ENCODE measurements at regions not wholly inside any gene's neighbourhood (a gene's known extent, or its start where the extent isn't known, plus 50 kb on each side); places are given as distances from the start of the nearest gene placed in this dataset.

DNA sequence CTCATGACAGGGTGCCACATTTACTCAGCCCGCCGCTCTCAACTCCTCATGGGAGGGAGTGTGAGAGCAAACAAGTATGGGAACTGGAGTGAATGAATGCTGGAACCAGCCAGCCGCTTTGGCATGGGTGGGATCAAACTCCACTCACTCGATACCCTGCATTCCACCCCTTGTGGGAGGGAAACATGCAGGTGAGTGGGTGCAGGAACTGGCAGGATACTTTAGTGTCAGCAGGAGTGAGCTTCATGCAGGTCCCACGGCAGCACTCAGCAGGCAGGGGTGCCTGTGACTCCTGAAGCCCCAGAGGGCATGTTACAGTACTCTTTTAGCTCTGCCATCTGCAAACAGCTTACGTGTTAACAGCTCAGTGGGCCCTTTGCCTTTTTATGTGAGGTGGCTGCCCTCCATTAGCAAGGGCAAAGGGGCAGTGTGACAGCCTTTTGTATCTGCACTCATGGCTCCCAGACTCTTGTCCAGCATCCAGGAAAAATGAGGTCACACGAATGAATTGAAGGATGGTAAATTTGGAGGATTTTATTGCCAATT is 433.2 kb upstream of the NMUR2 start:
- H3K4me1 Mint-ChIP-seq, result no peaks in the 10 kb centered on the region
- H3K27ac Mint-ChIP-seq, result no peak overlapping the region
- no peaks in the 10 kb centered on the region for H3K36me3 Mint-ChIP-seq (ENCODE audit: low read depth)
- H3K4me3 Mint-ChIP-seq, result no peak overlapping the region
- no peaks in the 10 kb centered on the region for H3K9me3 Mint-ChIP-seq
- TF ChIP-seq, protein P1, sequence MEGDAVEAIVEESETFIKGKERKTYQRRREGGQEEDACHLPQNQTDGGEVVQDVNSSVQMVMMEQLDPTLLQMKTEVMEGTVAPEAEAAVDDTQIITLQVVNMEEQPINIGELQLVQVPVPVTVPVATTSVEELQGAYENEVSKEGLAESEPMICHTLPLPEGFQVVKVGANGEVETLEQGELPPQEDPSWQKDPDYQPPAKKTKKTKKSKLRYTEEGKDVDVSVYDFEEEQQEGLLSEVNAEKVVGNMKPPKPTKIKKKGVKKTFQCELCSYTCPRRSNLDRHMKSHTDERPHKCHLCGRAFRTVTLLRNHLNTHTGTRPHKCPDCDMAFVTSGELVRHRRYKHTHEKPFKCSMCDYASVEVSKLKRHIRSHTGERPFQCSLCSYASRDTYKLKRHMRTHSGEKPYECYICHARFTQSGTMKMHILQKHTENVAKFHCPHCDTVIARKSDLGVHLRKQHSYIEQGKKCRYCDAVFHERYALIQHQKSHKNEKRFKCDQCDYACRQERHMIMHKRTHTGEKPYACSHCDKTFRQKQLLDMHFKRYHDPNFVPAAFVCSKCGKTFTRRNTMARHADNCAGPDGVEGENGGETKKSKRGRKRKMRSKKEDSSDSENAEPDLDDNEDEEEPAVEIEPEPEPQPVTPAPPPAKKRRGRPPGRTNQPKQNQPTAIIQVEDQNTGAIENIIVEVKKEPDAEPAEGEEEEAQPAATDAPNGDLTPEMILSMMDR (IDR thresholded peaks at IDR 0.05; ENCODE audit: unreplicated experiment in 3 of 3), result no peak
- H3K27me3 Mint-ChIP-seq (ENCODE audit: low read depth), result no peaks in the 10 kb centered on the region

- Mint-ChIP-seq H3K36me3 (ENCODE audit: low read depth) (no peaks in the 10 kb centered on the region), H3K27ac (no peak overlapping the region), H3K9me3 (no peaks in the 10 kb centered on the region), H3K4me3 (no peak overlapping the region), H3K4me1 (no peaks in the 10 kb centered on the region), H3K27me3 (ENCODE audit: low read depth) (no peaks in the 10 kb centered on the region)
- TF ChIP-seq, protein P1 (IDR thresholded peaks at IDR 0.05; ENCODE audit: unreplicated experiment in 3 of 3), result no peak
Measured at GRCh38 chr5:152844713-152845112, 439.6 kb upstream of the NMUR2 start.

GRCh38 chr5:152853361-152853760 is 448.3 kb upstream of the NMUR2 start:
- H3K9me3 Mint-ChIP-seq, result no peaks in the 10 kb centered on the region
- no peaks in the 10 kb centered on the region for H3K27me3 Mint-ChIP-seq (ENCODE audit: low read depth)
- no peak overlapping the region for H3K4me3 Mint-ChIP-seq
- no peaks in the 10 kb centered on the region for H3K36me3 Mint-ChIP-seq (ENCODE audit: low read depth)
- TF ChIP-seq, protein P1 (IDR thresholded peaks at IDR 0.05; ENCODE audit: unreplicated experiment in 3 of 3), result no peak
- H3K27ac Mint-ChIP-seq, result no peak overlapping the region
- no peaks in the 10 kb centered on the region for H3K4me1 Mint-ChIP-seq

- TF ChIP-seq, protein P1 (IDR thresholded peaks at IDR 0.05; ENCODE audit: unreplicated experiment in 3 of 3), result no peak
- Mint-ChIP-seq H3K4me1 (no peaks in the 10 kb centered on the region), H3K27ac (no peak overlapping the region), H3K27me3 (ENCODE audit: low read depth) (no peaks in the 10 kb centered on the region), H3K9me3 (no peaks in the 10 kb centered on the region), H3K4me3 (no peak overlapping the region), H3K36me3 (ENCODE audit: low read depth) (no peaks in the 10 kb centered on the region)
Measured at GRCh38 chr5:152855441-152855840, 450.4 kb upstream of the NMUR2 start.

GRCh38 chr5:152861231-152861630 is 456.2 kb upstream of the NMUR2 start:
- peaks cover 9% of the 10 kb centered on the region for H3K4me1 Mint-ChIP-seq

GRCh38 chr5:152864447-152864846 is 459.4 kb upstream of the NMUR2 start:
- peaks cover 9% of the 10 kb centered on the region for H3K4me1 Mint-ChIP-seq
- no peaks in the 10 kb centered on the region for H3K9me3 Mint-ChIP-seq
- TF ChIP-seq, protein P1 (IDR thresholded peaks at IDR 0.05; ENCODE audit: unreplicated experiment in 3 of 3), result no peak
- no peaks in the 10 kb centered on the region for H3K27me3 Mint-ChIP-seq (ENCODE audit: low read depth)
- H3K4me3 Mint-ChIP-seq, result peak overlapping the region in 1 of 3 experiments; percentile 9
- H3K27ac Mint-ChIP-seq, result no peak overlapping the region
- no peaks in the 10 kb centered on the region for H3K36me3 Mint-ChIP-seq (ENCODE audit: low read depth)

More at GRCh38 chr5:152861231-152861630, 456.2 kb upstream of the NMUR2 start:
- Mint-ChIP-seq H3K4me3 (no peak overlapping the region), H3K27me3 (ENCODE audit: low read depth) (no peaks in the 10 kb centered on the region), H3K27ac (no peak overlapping the region), H3K9me3 (no peaks in the 10 kb centered on the region), H3K36me3 (ENCODE audit: low read depth) (no peaks in the 10 kb centered on the region)
- TF ChIP-seq, protein P1 (IDR thresholded peaks at IDR 0.05; ENCODE audit: unreplicated experiment in 3 of 3), result no peak

Measured in nephron (organoid).